GM23248 (cell line): ENCODE measurements at regions not wholly inside any gene's neighbourhood (a gene's known extent, or its start where the extent isn't known, plus 50 kb on each side); places are given as distances from the start of the nearest gene placed in this dataset.

Source experiments
- DNase-seq: peaks from one replicate; pipeline ENCODE4 v3.0.0-alpha.2; 2015
- H2AFZ ChIP-seq: fragments of 200-600 bp; sonication (generic); 2 replicates; pipeline ENCODE4 v1.6.1; 2016; ENCODE audit warnings: antibody characterized with exemption
- H3F3A ChIP-seq: fragments of 200-600 bp; sonication (generic); 2 replicates; pipeline ENCODE4 v1.6.1; 2016; ENCODE audit warnings: mild to moderate bottlenecking, antibody characterized with exemption, mixed run types; ENCODE audit not compliant: insufficient read depth
- H3K27ac ChIP-seq: fragments of 200-600 bp; sonication (generic); 2 replicates; pipeline ENCODE4 v1.5.1; 2016; ENCODE audit warnings: mild to moderate bottlenecking
- H3K27me3 ChIP-seq: fragments of 200-600 bp; sonication (generic); replicated peaks from 2 replicates; pipeline ENCODE4 v1.6.1; 2016; ENCODE audit warnings: mild to moderate bottlenecking; ENCODE audit not compliant: insufficient read depth
- H3K36me3 ChIP-seq: fragments of 200-600 bp; sonication (generic); 2 replicates; pipeline ENCODE4 v1.6.1; 2016; ENCODE audit warnings: low read depth, mild to moderate bottlenecking
- H3K4me1 ChIP-seq: fragments of 200-600 bp; sonication (generic); 2 replicates; pipeline ENCODE4 v1.6.1; 2016; ENCODE audit warnings: mild to moderate bottlenecking; ENCODE audit not compliant: insufficient read depth
- H3K4me2 ChIP-seq: fragments of 200-600 bp; sonication (generic); one replicate; pipeline ENCODE4 v1.6.1; 2016; ENCODE audit warnings: mild to moderate bottlenecking; ENCODE audit not compliant: unreplicated experiment
- H3K4me3 ChIP-seq: fragments of 200-600 bp; sonication (generic); 2 replicates; pipeline ENCODE4 v1.5.1; 2016; ENCODE audit warnings: mild to moderate bottlenecking
- H3K79me2 ChIP-seq: fragments of 200-600 bp; sonication (generic); 2 replicates; pipeline ENCODE4 v1.6.1; 2016; ENCODE audit warnings: mild to moderate bottlenecking; ENCODE audit not compliant: insufficient read depth
- H3K9ac ChIP-seq: fragments of 200-600 bp; sonication (generic); 2 replicates; pipeline ENCODE4 v1.6.1; 2016; ENCODE audit warnings: mild to moderate bottlenecking
- H3K9me2 ChIP-seq: fragments of 200-600 bp; sonication (generic); 2 replicates; pipeline ENCODE4 v1.6.1; 2016; ENCODE audit warnings: mixed run types, mild to moderate bottlenecking, moderate library complexity; ENCODE audit not compliant: insufficient read depth
- H3K9me3 ChIP-seq: fragments of 200-600 bp; sonication (generic); one replicate; pipeline ENCODE4 v1.6.1; 2017; ENCODE audit warnings: low read depth
- H4K20me1 ChIP-seq: fragments of 200-600 bp; sonication (generic); 2 replicates; pipeline ENCODE4 v1.6.0; 2016; ENCODE audit not compliant: insufficient read depth
- EZH2 ChIP-seq: fragments of 200-600 bp; sonication (generic); IDR thresholded peaks from 2 replicates; pipeline ENCODE4 v1.6.1; 2018; ENCODE audit warnings: antibody characterized with exemption, mild to moderate bottlenecking; ENCODE audit not compliant: insufficient read depth, poor library complexity, severe bottlenecking
- EZH2phosphoT487 ChIP-seq: fragments of 200-600 bp; sonication (generic); IDR thresholded peaks from 2 replicates; pipeline ENCODE4 v1.6.1; 2018; ENCODE audit warnings: antibody characterized with exemption, moderate library complexity, mild to moderate bottlenecking, low read depth; ENCODE audit not compliant: insufficient read depth
- WGBS, 2 experiments: methylation state at CpG; one replicate each; pipeline ENCODE4 v1.1.6; 2015 to 2017; ENCODE audit warnings: low lambda C conversion rate in 2 of 2, low coverage in 1 of 2; ENCODE audit errors: missing lambda C conversion rate in 2 of 2; 5-methylcytosine and 5-hydroxymethylcytosine counted together
- in situ Hi-C: fragments of 300-500 bp; cut with MboI; formaldehyde crosslinking; loops from 2 replicates; pipeline ENCODE4 v1.15.0; 2020

DNA sequence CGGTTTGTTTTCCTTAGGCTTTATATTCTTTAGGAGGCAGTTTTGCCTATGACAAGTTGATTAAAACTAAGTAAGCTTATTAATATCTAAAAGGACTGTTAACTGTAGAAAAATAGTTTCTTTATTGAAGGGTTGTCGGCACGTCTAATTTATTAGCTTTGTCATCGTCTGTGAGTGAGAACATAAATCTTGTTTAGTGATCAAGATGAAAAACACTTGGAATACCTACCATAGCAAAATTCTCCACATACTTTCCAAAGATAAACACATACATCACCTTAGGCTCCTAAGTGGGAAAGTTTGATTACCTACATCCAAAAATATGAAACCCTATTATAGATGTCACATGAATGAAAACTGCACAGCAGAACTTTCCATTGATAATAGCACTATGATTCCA is 139.1 kb upstream of the BNIP2 start:
- Histone ChIP-seq H3K9me3 (no peaks in the 10 kb centered on the region), H3K79me2 (no peaks in the 10 kb centered on the region), H2AFZ (no peak overlapping the region), H3K4me2 (no peak overlapping the region), H3K4me3 (no peak overlapping the region), H3K36me3 (no peaks in the 10 kb centered on the region), H3K27me3 (no peaks in the 10 kb centered on the region), H3K27ac (no peak overlapping the region), H3F3A (no peaks in the 10 kb centered on the region), H3K9me2 (no peaks in the 10 kb centered on the region), H4K20me1 (no peaks in the 10 kb centered on the region), H3K9ac (no peak overlapping the region), H3K4me1 (no peaks in the 10 kb centered on the region)
- no peak for DNase-seq
- TF ChIP-seq EZH2phosphoT487: no peak
- no peak for TF ChIP-seq EZH2
- in situ Hi-C loops: no loop called here
- WGBS, 2 experiments: 49 to 55% methylated on average over 4 of the region's 4 CpGs

DNA sequence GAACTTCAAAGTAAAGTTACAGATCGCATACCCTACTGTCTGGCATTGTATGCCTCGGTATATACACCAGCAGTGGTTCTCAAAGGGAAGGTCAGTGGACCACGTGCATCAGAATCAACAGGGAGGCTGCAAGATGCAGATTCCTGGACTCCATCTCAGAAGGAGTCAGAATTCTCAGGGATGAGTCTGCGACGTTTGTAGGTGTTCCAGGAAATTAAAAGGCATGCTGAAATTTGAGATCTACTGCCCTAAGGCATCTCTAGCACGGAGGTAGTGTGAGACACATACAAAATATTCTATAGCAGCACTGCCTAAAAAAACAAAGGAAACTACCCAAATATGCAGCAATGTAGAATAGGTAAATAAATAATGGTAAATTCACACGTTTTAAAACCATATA is 136.8 kb upstream of the BNIP2 start:
- in situ Hi-C loops: no loop called here
- H3K79me2 ChIP-seq: no peaks in the 10 kb centered on the region
- no peak overlapping the region for H3K4me2 ChIP-seq
- no peaks in the 10 kb centered on the region for H3K36me3 ChIP-seq
- no peak overlapping the region for H3K27ac ChIP-seq
- no peaks in the 10 kb centered on the region for H3K9me2 ChIP-seq
- no peak overlapping the region for H2AFZ ChIP-seq
- no peak for DNase-seq
- TF ChIP-seq EZH2 (no peak), EZH2phosphoT487 (no peak)
- H3K9ac ChIP-seq: no peak overlapping the region
- H3K27me3 ChIP-seq: no peaks in the 10 kb centered on the region
- no peaks in the 10 kb centered on the region for H4K20me1 ChIP-seq
- no peaks in the 10 kb centered on the region for H3K4me1 ChIP-seq
- no peak overlapping the region for H3K4me3 ChIP-seq
- no peaks in the 10 kb centered on the region for H3F3A ChIP-seq
- H3K9me3 ChIP-seq: no peaks in the 10 kb centered on the region
- WGBS, 2 experiments: 16 to 26% methylated on average over 7 of the region's 7 CpGs

DNA sequence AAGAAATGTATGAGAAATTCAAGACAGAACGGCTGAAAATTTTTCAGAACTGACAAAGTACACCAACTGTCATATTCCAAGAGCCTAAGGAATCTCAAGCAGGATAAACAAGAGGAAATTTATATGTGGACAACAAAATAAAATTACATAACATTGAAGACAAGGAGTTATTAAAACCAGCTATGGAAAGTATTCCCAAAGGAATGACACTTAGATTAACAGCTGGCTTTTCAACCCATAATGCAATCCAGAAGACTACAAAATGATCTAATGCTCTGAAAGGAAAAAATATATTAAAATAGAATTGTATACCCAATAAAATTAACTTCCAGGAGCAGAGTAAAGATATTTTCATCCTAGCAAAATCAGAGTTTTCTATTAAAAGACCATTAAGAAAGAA is 132.2 kb upstream of the BNIP2 start:
- Histone ChIP-seq H2AFZ (no peak overlapping the region), H3K9me2 (no peaks in the 10 kb centered on the region), H3K27me3 (no peaks in the 10 kb centered on the region), H3K36me3 (no peaks in the 10 kb centered on the region), H3K9ac (no peak overlapping the region), H3K9me3 (no peaks in the 10 kb centered on the region), H4K20me1 (no peaks in the 10 kb centered on the region), H3F3A (no peaks in the 10 kb centered on the region), H3K4me3 (no peak overlapping the region), H3K27ac (no peak overlapping the region), H3K4me1 (no peaks in the 10 kb centered on the region), H3K79me2 (no peaks in the 10 kb centered on the region), H3K4me2 (no peak overlapping the region)
- in situ Hi-C loops: no loop called here
- TF ChIP-seq EZH2phosphoT487 (no peak), EZH2 (no peak)
- DNase-seq: no peak
- 2 to 4% methylated on average over 1 of the region's 1 CpG for WGBS, 2 experiments

DNA sequence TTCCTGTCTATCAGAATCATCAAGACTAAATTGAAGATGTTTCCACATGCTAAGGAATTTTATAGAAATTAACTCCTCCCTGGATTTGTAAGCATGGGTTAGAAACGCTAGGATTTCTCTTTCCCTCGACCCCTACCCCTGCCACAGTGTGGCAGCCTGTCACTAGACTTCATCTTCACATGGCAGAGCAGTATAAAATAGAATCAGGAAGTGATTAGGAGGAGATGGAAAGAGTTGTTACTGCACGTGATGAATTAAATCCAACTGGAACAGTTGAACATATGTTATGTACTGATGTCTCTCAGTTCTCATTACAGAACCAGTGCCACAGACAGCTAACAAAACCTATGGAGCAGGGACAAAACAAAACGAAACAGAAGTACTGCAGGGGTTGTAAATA is 130.0 kb upstream of the BNIP2 start:
- WGBS, 2 experiments: 7 to 11% methylated on average over 4 of the region's 4 CpGs
- Histone ChIP-seq H3K27ac (no peak overlapping the region), H3K4me1 (no peaks in the 10 kb centered on the region), H3K9me2 (no peaks in the 10 kb centered on the region), H3K79me2 (no peaks in the 10 kb centered on the region), H3K27me3 (0 out of 2 replicates have a peak, but pooled peaks cover 3% of the 10 kb centered on the region), H2AFZ (no peak overlapping the region), H3F3A (no peaks in the 10 kb centered on the region), H4K20me1 (no peaks in the 10 kb centered on the region), H3K9ac (no peak overlapping the region), H3K36me3 (no peaks in the 10 kb centered on the region), H3K4me2 (no peak overlapping the region), H3K4me3 (no peak overlapping the region), H3K9me3 (no peaks in the 10 kb centered on the region)
- no peak for DNase-seq
- in situ Hi-C loops: no loop called here
- TF ChIP-seq EZH2 (no peak), EZH2phosphoT487 (no peak)

DNA sequence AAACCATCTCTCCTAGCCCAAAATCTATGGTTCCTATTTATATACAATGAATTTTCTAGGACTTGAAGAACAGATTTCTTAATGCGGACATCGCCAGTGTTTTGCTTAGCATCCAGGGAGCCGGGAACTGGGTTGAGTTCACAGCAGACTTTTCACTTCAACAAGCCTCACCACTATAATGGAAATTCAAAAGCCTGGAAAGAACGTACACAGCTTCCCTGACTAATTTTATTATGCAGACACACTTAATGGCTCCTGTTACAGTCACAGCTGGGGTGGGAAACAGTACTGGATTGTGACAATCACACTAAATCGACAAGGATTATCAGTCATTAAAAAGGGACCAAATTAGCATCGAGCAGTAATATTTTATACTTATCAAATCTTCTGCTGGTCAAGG is 129.2 kb upstream of the BNIP2 start:
- Histone ChIP-seq H3K27ac (no peak overlapping the region), H3K9me2 (no peaks in the 10 kb centered on the region), H3K27me3 (0 out of 2 replicates have a peak, but pooled peaks cover 6% of the 10 kb centered on the region), H4K20me1 (no peaks in the 10 kb centered on the region), H2AFZ (no peak overlapping the region), H3K9me3 (no peaks in the 10 kb centered on the region), H3K36me3 (no peaks in the 10 kb centered on the region), H3K4me1 (no peaks in the 10 kb centered on the region), H3K4me3 (no peak overlapping the region), H3K4me2 (no peak overlapping the region), H3K9ac (no peak overlapping the region), H3K79me2 (no peaks in the 10 kb centered on the region), H3F3A (no peaks in the 10 kb centered on the region)
- 11 to 15% methylated on average over 6 of the region's 6 CpGs for WGBS, 2 experiments
- no peak for TF ChIP-seq EZH2
- no peak for TF ChIP-seq EZH2phosphoT487
- no peak for DNase-seq
- in situ Hi-C loops: no loop called here
